PFSK-1 (cell line): ENCODE measurements at regions not wholly inside any gene's neighbourhood (a gene's known extent, or its start where the extent isn't known, plus 50 kb on each side); places are given as distances from the start of the nearest gene placed in this dataset.

ENCODE experiments used
- FOXP2 ChIP-seq: optimal IDR thresholded peaks from 2 replicates; pipeline ENCODE3; 2011; ENCODE audit warnings: borderline replicate concordance, control low read depth, inconsistent platforms; ENCODE audit not compliant: insufficient read depth; ENCODE audit errors: extremely low read length, extremely low read depth
- POLR2AphosphoS5 ChIP-seq: IDR thresholded peaks from 2 replicates; pipeline ENCODE4 v1.6.1; 2012; ENCODE audit warnings: low read depth, mild to moderate bottlenecking, control low read depth, low read length, moderate library complexity
- REST ChIP-seq, 2 experiments: IDR thresholded peaks; 2 replicates each; pipeline versions ENCODE4 v1.6.1 to v1.8.0; 2011 to 2012; ENCODE audit warnings: low read depth in 2 of 2, low read length in 2 of 2, control low read depth in 1 of 2, inconsistent platforms in 1 of 2, mild to moderate bottlenecking in 1 of 2, moderate library complexity in 1 of 2; ENCODE audit not compliant: insufficient read depth in 1 of 2
- SIN3A ChIP-seq: IDR thresholded peaks from 2 replicates; pipeline ENCODE4 v1.6.1; 2012; ENCODE audit warnings: mild to moderate bottlenecking, low read length, moderate library complexity, borderline replicate concordance; ENCODE audit not compliant: insufficient read depth
- TAF1 ChIP-seq: IDR thresholded peaks from 2 replicates; pipeline ENCODE4 v1.6.1; 2012; ENCODE audit warnings: low read length, control low read depth, borderline replicate concordance; ENCODE audit not compliant: insufficient read depth

GRCh38 chr22:48680601-48681000 lies 1147.1 kb downstream of the BRD1 start:
- TF ChIP-seq FOXP2 (no peak), TAF1 (no peak), POLR2AphosphoS5 (no peak), REST (IDR thresholded peaks at IDR 0.05; ENCODE audit: insufficient read depth in 1 of 2, low read depth in 2 of 2, low read length in 2 of 2) (no peak), SIN3A (no peak)

GRCh38 chr22:48679656-48680555 lies 1147.8 kb downstream of the BRD1 start:
- TF ChIP-seq TAF1 (no peak), SIN3A (no peak), FOXP2 (no peak), REST (IDR thresholded peaks at IDR 0.05; ENCODE audit: insufficient read depth in 1 of 2, low read depth in 2 of 2, low read length in 2 of 2) (no peak), POLR2AphosphoS5 (no peak)

GRCh38 chr22:48678171-48679135 lies 1149.2 kb downstream of the BRD1 start:
- TF ChIP-seq POLR2AphosphoS5 = no peak
- no peak for TF ChIP-seq REST (IDR thresholded peaks at IDR 0.05; ENCODE audit: insufficient read depth in 1 of 2, low read depth in 2 of 2, low read length in 2 of 2)
- no peak for TF ChIP-seq FOXP2
- TF ChIP-seq TAF1 = no peak
- TF ChIP-seq SIN3A = no peak

GRCh38 chr22:48677621-48678020 lies 1150.1 kb downstream of the BRD1 start:
- TF ChIP-seq REST (IDR thresholded peaks at IDR 0.05; ENCODE audit: insufficient read depth in 1 of 2, low read depth in 2 of 2, low read length in 2 of 2) = no peak
- TF ChIP-seq SIN3A = no peak
- TF ChIP-seq POLR2AphosphoS5 = no peak
- TF ChIP-seq TAF1 = no peak
- TF ChIP-seq FOXP2 = no peak
